Osteocyte (in vitro differentiated cells): ENCODE measurements at regions not wholly inside any gene's neighbourhood (a gene's known extent, or its start where the extent isn't known, plus 50 kb on each side); places are given as distances from the start of the nearest gene placed in this dataset.

Source experiments
- DNase-seq: peaks from one replicate; pipeline ENCODE4 v3.0.0; 2021; ENCODE audit warnings: mixed read lengths; ENCODE audit not compliant: unreplicated experiment; ENCODE audit errors: extremely low spot score
- H3K27ac Mint-ChIP-seq: one replicate; pipeline ENCODE4 v1.8.0; 2021; ENCODE audit warnings: mild to moderate bottlenecking, mixed read lengths; ENCODE audit not compliant: unreplicated experiment
- H3K27me3 Mint-ChIP-seq: one replicate; pipeline ENCODE4 v1.8.0; 2021; ENCODE audit warnings: mixed read lengths; ENCODE audit not compliant: unreplicated experiment
- H3K36me3 Mint-ChIP-seq: one replicate; pipeline ENCODE4 v1.8.0; 2021; ENCODE audit warnings: mixed read lengths; ENCODE audit not compliant: unreplicated experiment
- H3K4me1 Mint-ChIP-seq: one replicate; pipeline ENCODE4 v1.8.0; 2021; ENCODE audit warnings: mixed read lengths; ENCODE audit not compliant: unreplicated experiment
- H3K4me3 Mint-ChIP-seq: one replicate; pipeline ENCODE4 v1.8.0; 2021; ENCODE audit warnings: mild to moderate bottlenecking, moderate library complexity, mixed read lengths; ENCODE audit not compliant: unreplicated experiment
- H3K9me3 Mint-ChIP-seq: one replicate; pipeline ENCODE4 v1.8.0; 2021; ENCODE audit warnings: mixed read lengths; ENCODE audit not compliant: unreplicated experiment
- TF ChIP-seq, protein P1 (sequence below): fragments of 200-600 bp; sonication (generic); IDR thresholded peaks from 2 replicates; pipeline ENCODE4 v1.5.0; 2021; ENCODE audit warnings: antibody characterized with exemption, mild to moderate bottlenecking, moderate library complexity

DNA sequence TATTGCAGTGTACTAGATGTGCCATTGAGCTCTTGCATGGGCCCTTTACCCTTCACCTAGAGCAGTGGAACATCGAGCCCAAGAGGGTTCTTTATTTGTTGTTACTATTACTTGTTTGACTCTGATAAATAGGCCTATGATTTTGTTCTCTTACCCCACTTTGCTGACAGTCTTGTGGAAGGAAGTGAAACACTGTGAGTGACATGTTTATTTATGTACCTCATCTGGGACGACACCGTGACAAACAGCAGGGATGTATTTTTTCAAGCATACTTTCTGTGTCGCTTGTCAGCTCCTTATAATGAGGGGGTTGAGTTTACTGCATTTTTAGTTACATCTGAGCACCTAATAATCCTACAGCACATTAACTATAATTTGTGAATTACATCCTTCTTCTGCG, 1010.3 kb upstream of the TENM4 start:
- Mint-ChIP-seq H3K36me3 (no peaks in the 10 kb centered on the region), H3K27ac (no peak overlapping the region), H3K27me3 (no peaks in the 10 kb centered on the region), H3K9me3 (peaks cover 6% of the 10 kb centered on the region), H3K4me1 (no peaks in the 10 kb centered on the region), H3K4me3 (no peak overlapping the region)
- TF ChIP-seq, protein P1, sequence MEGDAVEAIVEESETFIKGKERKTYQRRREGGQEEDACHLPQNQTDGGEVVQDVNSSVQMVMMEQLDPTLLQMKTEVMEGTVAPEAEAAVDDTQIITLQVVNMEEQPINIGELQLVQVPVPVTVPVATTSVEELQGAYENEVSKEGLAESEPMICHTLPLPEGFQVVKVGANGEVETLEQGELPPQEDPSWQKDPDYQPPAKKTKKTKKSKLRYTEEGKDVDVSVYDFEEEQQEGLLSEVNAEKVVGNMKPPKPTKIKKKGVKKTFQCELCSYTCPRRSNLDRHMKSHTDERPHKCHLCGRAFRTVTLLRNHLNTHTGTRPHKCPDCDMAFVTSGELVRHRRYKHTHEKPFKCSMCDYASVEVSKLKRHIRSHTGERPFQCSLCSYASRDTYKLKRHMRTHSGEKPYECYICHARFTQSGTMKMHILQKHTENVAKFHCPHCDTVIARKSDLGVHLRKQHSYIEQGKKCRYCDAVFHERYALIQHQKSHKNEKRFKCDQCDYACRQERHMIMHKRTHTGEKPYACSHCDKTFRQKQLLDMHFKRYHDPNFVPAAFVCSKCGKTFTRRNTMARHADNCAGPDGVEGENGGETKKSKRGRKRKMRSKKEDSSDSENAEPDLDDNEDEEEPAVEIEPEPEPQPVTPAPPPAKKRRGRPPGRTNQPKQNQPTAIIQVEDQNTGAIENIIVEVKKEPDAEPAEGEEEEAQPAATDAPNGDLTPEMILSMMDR: no peak
- no peak for DNase-seq

GRCh38 chr11:80448709-80449108, 1007.9 kb upstream of the TENM4 start:
- Mint-ChIP-seq H3K4me1 (no peaks in the 10 kb centered on the region), H3K9me3 (peaks cover 6% of the 10 kb centered on the region), H3K27me3 (no peaks in the 10 kb centered on the region), H3K4me3 (no peak overlapping the region), H3K27ac (no peak overlapping the region), H3K36me3 (no peaks in the 10 kb centered on the region)
- TF ChIP-seq, protein P1: no peak
- no peak for DNase-seq

- H3K4me1 Mint-ChIP-seq: no peaks in the 10 kb centered on the region
- no peak for DNase-seq
- TF ChIP-seq, protein P1: no peak
- H3K4me3 Mint-ChIP-seq: no peak overlapping the region
- H3K36me3 Mint-ChIP-seq: no peaks in the 10 kb centered on the region
- H3K27me3 Mint-ChIP-seq: no peaks in the 10 kb centered on the region
- no peak overlapping the region for H3K27ac Mint-ChIP-seq
- H3K9me3 Mint-ChIP-seq: peaks cover 10% of the 10 kb centered on the region
Observed at GRCh38 chr11:80443177-80443576, 1002.3 kb upstream of the TENM4 start.

GRCh38 chr11:80441821-80442220, 1001.0 kb upstream of the TENM4 start:
- no peak overlapping the region for H3K27ac Mint-ChIP-seq
- peaks cover 10% of the 10 kb centered on the region for H3K9me3 Mint-ChIP-seq
- no peaks in the 10 kb centered on the region for H3K36me3 Mint-ChIP-seq
- no peak overlapping the region for H3K4me3 Mint-ChIP-seq
- H3K27me3 Mint-ChIP-seq: no peaks in the 10 kb centered on the region
- TF ChIP-seq, protein P1: no peak
- no peak for DNase-seq
- no peaks in the 10 kb centered on the region for H3K4me1 Mint-ChIP-seq

DNA sequence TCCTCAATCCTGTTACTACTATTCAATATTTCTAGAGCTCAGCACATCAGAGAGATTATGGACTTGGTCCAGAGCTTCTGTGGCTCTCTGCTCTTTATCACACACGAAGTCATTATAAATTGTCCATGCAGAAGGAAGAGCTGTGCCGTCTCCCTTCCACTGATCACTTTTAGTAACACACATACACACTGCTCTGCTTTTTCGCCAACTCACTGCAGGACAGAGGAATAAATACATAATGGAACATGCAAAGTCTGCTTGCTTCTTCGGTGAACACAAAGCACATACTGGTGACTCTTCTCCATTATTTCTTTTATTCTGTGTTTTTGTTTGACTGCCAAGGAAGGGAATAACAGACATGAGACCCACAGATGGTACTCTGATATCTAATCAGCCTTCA, 1000.0 kb upstream of the TENM4 start:
- Mint-ChIP-seq H3K9me3 (peaks cover 4% of the 10 kb centered on the region), H3K36me3 (no peaks in the 10 kb centered on the region)
- TF ChIP-seq, protein P1: no peak

More for the DNA sequence above, 1000.0 kb upstream of the TENM4 start:
- Mint-ChIP-seq H3K27me3 (no peaks in the 10 kb centered on the region), H3K27ac (no peak overlapping the region), H3K4me3 (no peak overlapping the region), H3K4me1 (no peaks in the 10 kb centered on the region)
- DNase-seq: no peak
